MM.1S (cell line): ENCODE measurements at regions not wholly inside any gene's neighbourhood (a gene's known extent, or its start where the extent isn't known, plus 50 kb on each side); places are given as distances from the start of the nearest gene placed in this dataset.

ENCODE experiments used
- DNase-seq: peaks from one replicate; pipeline ENCODE4 v3.0.0-alpha.2; 2015
- H2AFZ ChIP-seq: fragments of 300-600 bp; sonication (generic); 2 replicates; pipeline ENCODE4 v1.6.0; 2016; ENCODE audit warnings: antibody characterized with exemption, low read length
- H3F3A ChIP-seq: fragments of 300-600 bp; sonication (generic); 2 replicates; pipeline ENCODE4 v1.6.1; 2016; ENCODE audit warnings: mild to moderate bottlenecking, antibody characterized with exemption, low read length, moderate library complexity, mixed read lengths; ENCODE audit not compliant: insufficient read depth
- H3K27ac ChIP-seq: fragments of 300-600 bp; sonication (generic); 2 replicates; pipeline ENCODE4 v1.5.1; 2016; ENCODE audit warnings: mild to moderate bottlenecking, low read length
- H3K27me3 ChIP-seq: fragments of 300-600 bp; sonication (generic); replicated peaks from 2 replicates; pipeline ENCODE4 v1.6.0; 2016; ENCODE audit warnings: low read length; ENCODE audit not compliant: insufficient read depth
- H3K36me3 ChIP-seq: fragments of 300-600 bp; sonication (generic); replicated peaks from 2 replicates; pipeline ENCODE4 v1.6.1; 2016; ENCODE audit warnings: mild to moderate bottlenecking, low read length, mixed read lengths; ENCODE audit not compliant: insufficient read depth
- H3K4me1 ChIP-seq: fragments of 300-600 bp; sonication (generic); 2 replicates; pipeline ENCODE4 v1.6.1; 2016; ENCODE audit warnings: low read length, mixed read lengths
- H3K4me2 ChIP-seq: fragments of 300-600 bp; sonication (generic); 2 replicates; pipeline ENCODE4 v1.6.0; 2016; ENCODE audit warnings: low read depth, low read length
- H3K4me3 ChIP-seq: fragments of 300-600 bp; sonication (generic); 2 replicates; pipeline ENCODE4 v1.5.1; 2016; ENCODE audit warnings: low read length, mixed read lengths
- H3K79me2 ChIP-seq: fragments of 300-600 bp; sonication (generic); 2 replicates; pipeline ENCODE4 v1.6.1; 2016; ENCODE audit warnings: mixed run types, low read length, mixed read lengths
- H3K9ac ChIP-seq: fragments of 300-600 bp; sonication (generic); 2 replicates; pipeline ENCODE4 v1.6.1; 2016; ENCODE audit warnings: low read length, mixed read lengths
- H3K9me2 ChIP-seq: fragments of 300-600 bp; sonication (generic); replicated peaks from 2 replicates; pipeline ENCODE4 v1.6.1; 2016; ENCODE audit warnings: mild to moderate bottlenecking, low read length, mixed read lengths; ENCODE audit not compliant: insufficient read depth
- H3K9me3 ChIP-seq: fragments of 300-600 bp; sonication (generic); replicated peaks from 2 replicates; pipeline ENCODE4 v1.6.1; 2016; ENCODE audit warnings: mild to moderate bottlenecking, low read length, mixed read lengths; ENCODE audit not compliant: insufficient read depth
- H4K20me1 ChIP-seq: fragments of 300-600 bp; sonication (generic); 2 replicates; pipeline ENCODE4 v1.6.1; 2016; ENCODE audit warnings: mild to moderate bottlenecking, low read length, moderate library complexity, mixed read lengths; ENCODE audit not compliant: insufficient read depth
- EZH2 ChIP-seq: fragments of 300-600 bp; sonication (generic); optimal IDR thresholded peaks from 2 replicates; pipeline ENCODE3; 2017; ENCODE audit warnings: low read depth, mild to moderate bottlenecking, antibody characterized with exemption, low read length, mixed read lengths
- EZH2phosphoT487 ChIP-seq: fragments of 300-600 bp; sonication (generic); IDR thresholded peaks from 2 replicates; pipeline ENCODE4 v1.6.1; 2018; ENCODE audit warnings: antibody characterized with exemption, low read length
- TF ChIP-seq, protein P1 (sequence below): fragments of 300-600 bp; sonication (generic); IDR thresholded peaks from 2 replicates; pipeline ENCODE4 v1.5.1; 2016; ENCODE audit warnings: antibody characterized with exemption, low read length, mixed read lengths

DNA sequence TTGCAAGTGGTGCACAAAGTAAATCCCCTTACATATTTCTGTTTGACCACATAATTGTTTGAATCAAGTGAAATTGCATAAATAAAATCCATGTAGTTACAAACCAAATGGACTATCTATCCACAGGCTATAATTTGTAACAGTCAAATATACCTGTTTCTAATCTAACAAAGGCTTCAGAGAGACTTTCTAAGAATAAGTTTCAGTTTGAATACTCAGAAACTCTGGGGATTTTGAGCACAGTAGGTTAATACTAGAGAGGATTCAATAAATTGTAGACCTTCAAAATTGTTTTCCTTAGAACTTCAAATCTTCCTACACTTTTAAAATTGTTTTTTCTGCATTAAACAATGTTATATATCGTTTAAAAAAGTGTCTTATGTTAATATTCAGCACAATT, 1250.1 kb downstream of the NLGN4X start:
- no peak overlapping the region for H3K4me3 ChIP-seq
- H3K4me1 ChIP-seq = no peaks in the 10 kb centered on the region
- no peaks in the 10 kb centered on the region for H3K79me2 ChIP-seq
- TF ChIP-seq, protein P1, sequence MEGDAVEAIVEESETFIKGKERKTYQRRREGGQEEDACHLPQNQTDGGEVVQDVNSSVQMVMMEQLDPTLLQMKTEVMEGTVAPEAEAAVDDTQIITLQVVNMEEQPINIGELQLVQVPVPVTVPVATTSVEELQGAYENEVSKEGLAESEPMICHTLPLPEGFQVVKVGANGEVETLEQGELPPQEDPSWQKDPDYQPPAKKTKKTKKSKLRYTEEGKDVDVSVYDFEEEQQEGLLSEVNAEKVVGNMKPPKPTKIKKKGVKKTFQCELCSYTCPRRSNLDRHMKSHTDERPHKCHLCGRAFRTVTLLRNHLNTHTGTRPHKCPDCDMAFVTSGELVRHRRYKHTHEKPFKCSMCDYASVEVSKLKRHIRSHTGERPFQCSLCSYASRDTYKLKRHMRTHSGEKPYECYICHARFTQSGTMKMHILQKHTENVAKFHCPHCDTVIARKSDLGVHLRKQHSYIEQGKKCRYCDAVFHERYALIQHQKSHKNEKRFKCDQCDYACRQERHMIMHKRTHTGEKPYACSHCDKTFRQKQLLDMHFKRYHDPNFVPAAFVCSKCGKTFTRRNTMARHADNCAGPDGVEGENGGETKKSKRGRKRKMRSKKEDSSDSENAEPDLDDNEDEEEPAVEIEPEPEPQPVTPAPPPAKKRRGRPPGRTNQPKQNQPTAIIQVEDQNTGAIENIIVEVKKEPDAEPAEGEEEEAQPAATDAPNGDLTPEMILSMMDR = no peak
- TF ChIP-seq EZH2phosphoT487 (no peak), EZH2 (no peak)
- no peaks in the 10 kb centered on the region for H3K27me3 ChIP-seq
- no peaks in the 10 kb centered on the region for H3K9me2 ChIP-seq
- H3K27ac ChIP-seq = no peak overlapping the region
- DNase-seq = no peak
- H3K9me3 ChIP-seq = no peaks in the 10 kb centered on the region
- H3K9ac ChIP-seq = no peak overlapping the region
- no peaks in the 10 kb centered on the region for H4K20me1 ChIP-seq
- no peaks in the 10 kb centered on the region for H3F3A ChIP-seq
- no peaks in the 10 kb centered on the region for H3K36me3 ChIP-seq
- no peak overlapping the region for H2AFZ ChIP-seq
- no peak overlapping the region for H3K4me2 ChIP-seq

- Histone ChIP-seq H3K27me3 (no peaks in the 10 kb centered on the region), H4K20me1 (no peaks in the 10 kb centered on the region), H3F3A (no peaks in the 10 kb centered on the region), H3K79me2 (no peaks in the 10 kb centered on the region), H3K9me3 (no peaks in the 10 kb centered on the region), H3K4me3 (no peak overlapping the region), H3K27ac (no peak overlapping the region), H3K9me2 (no peaks in the 10 kb centered on the region), H3K4me2 (no peak overlapping the region), H3K36me3 (no peaks in the 10 kb centered on the region), H2AFZ (no peak overlapping the region), H3K4me1 (no peaks in the 10 kb centered on the region), H3K9ac (no peak overlapping the region)
- TF ChIP-seq EZH2 (no peak), EZH2phosphoT487 (no peak)
- TF ChIP-seq, protein P1 = no peak
- DNase-seq = no peak
Measured at GRCh38 chrX:4971646-4972045, 1257.0 kb downstream of the NLGN4X start.

DNA sequence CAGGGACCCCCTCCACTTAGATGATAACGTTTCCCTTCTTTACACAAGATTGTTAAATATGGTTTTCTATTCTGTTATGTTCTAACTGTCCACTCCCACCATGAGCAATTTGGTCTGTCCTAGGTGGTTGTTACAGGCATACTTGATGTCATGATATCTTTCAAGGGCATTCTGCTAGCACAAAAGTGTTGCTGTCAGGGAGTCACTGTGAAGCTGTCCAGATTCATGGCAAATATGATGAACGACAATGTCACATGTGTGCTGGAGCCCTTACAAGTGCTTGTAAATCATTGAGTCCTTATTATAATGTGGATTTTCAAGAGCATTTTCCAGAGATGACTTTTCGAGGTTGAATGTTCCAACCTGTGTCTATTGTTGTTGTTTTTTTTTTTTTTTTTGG, 1250.7 kb upstream of the PRKX start:
- Histone ChIP-seq H3K9me3 (no peaks in the 10 kb centered on the region), H3K9ac (no peak overlapping the region), H3K4me3 (no peak overlapping the region), H4K20me1 (no peaks in the 10 kb centered on the region), H3F3A (no peaks in the 10 kb centered on the region), H3K9me2 (no peaks in the 10 kb centered on the region), H3K79me2 (no peaks in the 10 kb centered on the region), H3K27me3 (no peaks in the 10 kb centered on the region), H3K4me2 (no peak overlapping the region), H3K36me3 (no peaks in the 10 kb centered on the region), H2AFZ (no peak overlapping the region), H3K4me1 (no peaks in the 10 kb centered on the region), H3K27ac (no peak overlapping the region)
- no peak for TF ChIP-seq EZH2phosphoT487
- TF ChIP-seq, protein P1 = no peak
- TF ChIP-seq EZH2 = no peak
- no peak for DNase-seq
